NT2/D1 (cell line): ENCODE measurements at regions not wholly inside any gene's neighbourhood (a gene's known extent, or its start where the extent isn't known, plus 50 kb on each side); places are given as distances from the start of the nearest gene placed in this dataset.

Experiments used
- SUZ12 ChIP-seq: IDR thresholded peaks from 2 replicates; pipeline ENCODE4 v1.6.1; 2011; ENCODE audit not compliant: insufficient read length, insufficient read depth; ENCODE audit errors: extremely low read depth
- YY1 ChIP-seq: IDR thresholded peaks from 2 replicates; pipeline ENCODE4 v1.6.1; 2011; ENCODE audit not compliant: insufficient read length, insufficient read depth
- ZNF274 ChIP-seq: IDR thresholded peaks from 2 replicates; pipeline ENCODE4 v1.6.1; 2011; ENCODE audit warnings: mild to moderate bottlenecking, low read depth, low read length

GRCh38 chr10:110436554-110437350 lies 61.0 kb upstream of the DUSP5 start:
- TF ChIP-seq YY1, result no peak
- no peak for TF ChIP-seq ZNF274
- TF ChIP-seq SUZ12, result no peak
